Mucosa of rectum (tissue), 2 donors: ENCODE measurements at regions not wholly inside any gene's neighbourhood (a gene's known extent, or its start where the extent isn't known, plus 50 kb on each side); places are given as distances from the start of the nearest gene placed in this dataset.

Experiments used
- H3K27ac ChIP-seq, 2 donors: one replicate each; pipeline ENCODE4 v1.7.0; 2013; ENCODE audit warnings: inconsistent platforms in 2 of 2, low read depth in 2 of 2, low read length in 2 of 2
- H3K27me3 ChIP-seq, 2 donors: one replicate each; pipeline ENCODE4 v1.7.0; 2013; ENCODE audit warnings: low read length in 2 of 2; ENCODE audit not compliant: control insufficient read depth in 2 of 2, insufficient read depth in 2 of 2
- H3K36me3 ChIP-seq, 2 donors: one replicate each; pipeline ENCODE4 v1.7.0; 2013; ENCODE audit warnings: low read length in 2 of 2; ENCODE audit not compliant: control insufficient read depth in 2 of 2, insufficient read depth in 2 of 2
- H3K4me1 ChIP-seq, 2 donors: one replicate each; pipeline ENCODE4 v1.7.0; 2013; ENCODE audit warnings: low read length in 2 of 2, mild to moderate bottlenecking in 1 of 2; ENCODE audit not compliant: control insufficient read depth in 2 of 2, insufficient read depth in 2 of 2
- H3K4me3 ChIP-seq, 2 donors: one replicate each; pipeline ENCODE4 v1.7.0; 2013; ENCODE audit warnings: low read length in 2 of 2
- H3K9ac ChIP-seq, 2 donors: one replicate each; pipeline ENCODE4 v1.7.0; 2013; ENCODE audit warnings: low read length in 2 of 2, low read depth in 1 of 2, mild to moderate bottlenecking in 1 of 2
- H3K9me3 ChIP-seq, 2 donors: one replicate each; pipeline ENCODE4 v1.7.0; 2013; ENCODE audit warnings: low read length in 2 of 2; ENCODE audit not compliant: control insufficient read depth in 2 of 2
- donor health status: healthy.
- donor health status: Normal muscosa, but diverticular disease.

DNA sequence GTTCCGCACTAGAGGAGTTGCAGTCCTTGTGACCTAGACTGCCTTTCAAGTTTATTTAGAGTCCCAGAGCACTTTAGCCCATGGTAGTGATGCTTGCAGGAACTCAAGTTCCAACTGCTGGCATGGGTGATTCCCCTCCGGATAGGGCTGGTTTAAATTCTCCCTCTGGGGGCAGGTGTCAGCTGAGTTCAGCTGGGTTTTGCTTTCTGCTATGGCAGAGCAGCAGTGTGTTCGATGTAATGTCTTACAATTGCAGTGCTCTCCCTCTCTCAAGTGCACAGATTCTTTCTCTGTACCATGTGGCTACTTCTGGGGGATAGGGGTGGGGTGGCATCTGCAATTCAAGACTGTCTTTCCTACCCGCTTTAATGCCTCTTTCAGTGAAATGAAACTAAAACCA lies 164.8 kb upstream of the ZIC3 start:
- Histone ChIP-seq H3K36me3 (no peaks in the 10 kb centered on the region), H3K4me3 (no peak overlapping the region)

DNA sequence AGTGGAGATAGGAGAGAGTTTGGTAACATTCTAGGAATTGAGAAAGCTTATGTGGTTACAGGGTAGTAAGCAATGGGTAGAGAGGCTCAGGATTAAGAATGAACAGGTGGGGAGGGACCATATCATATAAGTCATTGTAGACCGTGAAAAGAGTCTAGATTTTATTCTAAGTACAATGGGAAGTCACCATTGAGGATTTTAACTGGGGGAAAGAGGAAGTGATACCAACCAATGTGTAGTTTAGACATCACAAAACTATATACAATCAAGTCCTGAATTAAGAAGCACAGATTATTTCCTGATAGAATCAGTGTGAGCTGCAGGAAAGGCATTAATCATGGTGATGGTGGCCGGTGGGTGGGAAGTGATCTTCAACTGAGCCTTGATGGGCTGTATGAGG lies 178.3 kb upstream of the ZIC3 start:
- no peaks in the 10 kb centered on the region for H3K9me3 ChIP-seq
- H3K27ac ChIP-seq = no peak overlapping the region
- no peak overlapping the region for H3K4me3 ChIP-seq
- no peaks in the 10 kb centered on the region for H3K27me3 ChIP-seq
- no peaks in the 10 kb centered on the region for H3K36me3 ChIP-seq
- H3K4me1 ChIP-seq = no peaks in the 10 kb centered on the region
- H3K9ac ChIP-seq = no peak overlapping the region

More for the DNA sequence above, 164.8 kb upstream of the ZIC3 start:
- Histone ChIP-seq H3K4me1 (no peaks in the 10 kb centered on the region), H3K27me3 (no peaks in the 10 kb centered on the region), H3K27ac (no peak overlapping the region), H3K9me3 (no peaks in the 10 kb centered on the region), H3K9ac (no peak overlapping the region)

DNA sequence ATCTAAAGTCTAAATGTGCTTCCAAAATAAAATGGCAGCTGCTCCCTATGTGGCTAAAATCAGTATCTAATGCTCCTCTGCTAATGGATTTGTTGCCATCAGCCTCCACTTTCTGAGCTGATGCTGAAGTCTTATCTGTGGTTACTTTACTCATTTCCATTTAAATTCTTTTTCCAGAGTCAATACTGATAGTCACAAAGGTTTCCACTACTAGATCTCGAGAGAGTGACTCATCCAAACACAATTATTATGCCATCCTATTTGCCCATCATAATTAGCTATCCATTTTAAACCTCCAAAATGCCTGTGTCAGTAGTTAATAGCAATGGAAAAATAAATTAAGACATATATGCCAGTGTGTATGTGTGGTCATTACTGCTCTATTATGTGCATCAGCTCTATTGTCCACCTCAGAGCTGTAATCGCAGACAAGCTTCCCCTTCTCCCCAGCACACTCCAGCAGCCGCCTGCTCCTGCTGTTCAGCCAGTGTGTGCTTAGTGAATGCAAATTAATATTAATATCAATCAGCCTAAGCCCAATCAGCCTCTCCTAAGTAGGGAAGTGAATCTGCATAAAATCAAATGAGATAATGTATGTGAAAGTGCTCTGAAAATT lies 199.8 kb upstream of the ZIC3 start:
- H3K36me3 ChIP-seq = no peaks in the 10 kb centered on the region
- no peaks in the 10 kb centered on the region for H3K9me3 ChIP-seq
- no peak overlapping the region for H3K27ac ChIP-seq
- peaks cover 0 to 3% of the 10 kb centered on the region in 2 donors for H3K27me3 ChIP-seq
- H3K4me1 ChIP-seq = no peaks in the 10 kb centered on the region
- H3K4me3 ChIP-seq = no peak overlapping the region
- H3K9ac ChIP-seq = no peak overlapping the region

DNA sequence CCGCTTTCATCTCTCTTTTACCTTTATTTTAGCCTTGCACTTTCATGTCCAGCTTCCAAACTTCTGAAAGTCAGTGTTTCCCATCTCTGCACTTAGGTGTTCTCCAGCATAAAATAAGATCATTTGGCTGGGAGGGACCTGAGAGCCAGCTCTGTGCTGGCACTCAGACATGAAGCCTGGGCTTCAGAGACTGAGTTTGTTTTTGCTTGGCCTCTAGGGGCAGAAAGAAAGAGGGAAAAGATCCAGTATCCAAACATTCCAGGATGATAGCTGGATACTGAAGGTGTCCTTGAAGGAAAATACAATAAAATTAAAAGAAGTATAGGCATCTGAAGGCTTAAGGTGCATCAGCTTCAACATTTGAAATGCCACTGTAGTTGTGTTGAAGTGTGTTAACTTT lies 202.4 kb upstream of the ZIC3 start:
- no peak overlapping the region for H3K4me3 ChIP-seq
- no peaks in the 10 kb centered on the region for H3K4me1 ChIP-seq
- H3K36me3 ChIP-seq = no peaks in the 10 kb centered on the region
- H3K9me3 ChIP-seq = no peaks in the 10 kb centered on the region
- H3K27ac ChIP-seq = no peak overlapping the region
- H3K9ac ChIP-seq = no peak overlapping the region
- no peaks in the 10 kb centered on the region for H3K27me3 ChIP-seq

DNA sequence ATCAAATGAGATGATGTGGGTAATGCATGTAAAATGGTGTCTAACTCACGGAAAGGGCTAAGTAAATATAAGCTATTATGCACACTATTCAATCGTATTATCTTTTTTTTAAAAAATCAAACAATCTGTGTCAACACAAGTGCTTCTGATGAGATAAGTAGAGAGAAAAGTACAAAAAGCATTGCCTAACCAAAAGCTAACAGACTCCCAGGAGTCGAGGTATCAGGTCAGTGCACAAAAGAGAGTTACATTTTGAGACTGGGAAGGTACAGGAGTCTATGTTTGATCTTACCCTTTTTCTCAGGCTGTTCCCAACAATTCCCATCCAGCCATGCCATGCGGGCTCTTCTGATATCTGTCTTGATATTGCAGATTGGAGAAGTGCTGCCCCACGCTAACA lies 203.3 kb upstream of the ZIC3 start:
- no peaks in the 10 kb centered on the region for H3K9me3 ChIP-seq
- H3K4me3 ChIP-seq = no peak overlapping the region
- H3K9ac ChIP-seq = no peak overlapping the region
- H3K27ac ChIP-seq = no peak overlapping the region
- no peaks in the 10 kb centered on the region for H3K4me1 ChIP-seq
- H3K36me3 ChIP-seq = no peaks in the 10 kb centered on the region
- no peaks in the 10 kb centered on the region for H3K27me3 ChIP-seq

DNA sequence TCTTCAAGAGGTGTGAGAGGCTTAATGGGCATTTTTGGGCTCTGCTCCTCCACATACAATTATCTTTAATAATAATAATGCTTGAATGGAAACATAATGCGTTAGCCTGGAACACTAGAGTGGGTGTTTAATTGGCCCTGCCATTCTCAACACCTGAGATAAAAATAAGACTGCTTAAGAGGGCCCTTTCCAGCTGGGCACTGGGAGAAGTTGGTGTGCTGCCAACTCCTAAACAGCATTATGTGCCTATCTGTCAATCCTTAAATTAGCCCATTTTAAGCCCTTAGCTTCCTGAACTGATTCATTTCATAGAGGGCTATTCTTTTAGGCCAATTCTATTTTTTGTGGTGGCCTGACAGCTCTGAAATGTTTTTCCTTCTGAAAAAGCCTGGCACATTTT lies 211.1 kb upstream of the ZIC3 start:
- no peaks in the 10 kb centered on the region for H3K27me3 ChIP-seq
- no peak overlapping the region for H3K27ac ChIP-seq
- H3K9ac ChIP-seq = no peak overlapping the region
- no peaks in the 10 kb centered on the region for H3K4me1 ChIP-seq
- no peaks in the 10 kb centered on the region for H3K36me3 ChIP-seq
- H3K4me3 ChIP-seq = no peak overlapping the region
- no peaks in the 10 kb centered on the region for H3K9me3 ChIP-seq

DNA sequence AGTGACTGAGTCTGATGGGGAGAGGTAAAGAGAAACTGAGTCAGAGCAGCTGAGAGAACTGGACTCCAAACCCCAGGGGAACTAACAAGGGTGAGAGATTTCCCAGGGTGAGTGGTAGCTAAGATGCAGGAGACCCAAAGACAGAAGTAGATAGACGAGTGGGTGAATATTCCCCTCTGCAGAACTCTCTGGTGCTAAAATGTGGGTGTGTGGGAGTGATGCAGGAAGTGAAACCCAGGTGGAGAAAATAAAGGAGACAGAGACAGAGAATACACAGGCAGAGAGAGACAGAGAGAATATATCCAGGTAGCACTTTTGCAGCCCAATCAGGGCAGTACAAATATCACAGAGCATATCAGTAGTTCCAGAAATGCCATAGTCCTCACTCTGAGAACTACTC lies 212.5 kb upstream of the ZIC3 start:
- Histone ChIP-seq H3K36me3 (no peaks in the 10 kb centered on the region), H3K4me1 (no peaks in the 10 kb centered on the region), H3K27me3 (no peaks in the 10 kb centered on the region), H3K9me3 (no peaks in the 10 kb centered on the region), H3K9ac (no peak overlapping the region), H3K27ac (no peak overlapping the region), H3K4me3 (no peak overlapping the region)

DNA sequence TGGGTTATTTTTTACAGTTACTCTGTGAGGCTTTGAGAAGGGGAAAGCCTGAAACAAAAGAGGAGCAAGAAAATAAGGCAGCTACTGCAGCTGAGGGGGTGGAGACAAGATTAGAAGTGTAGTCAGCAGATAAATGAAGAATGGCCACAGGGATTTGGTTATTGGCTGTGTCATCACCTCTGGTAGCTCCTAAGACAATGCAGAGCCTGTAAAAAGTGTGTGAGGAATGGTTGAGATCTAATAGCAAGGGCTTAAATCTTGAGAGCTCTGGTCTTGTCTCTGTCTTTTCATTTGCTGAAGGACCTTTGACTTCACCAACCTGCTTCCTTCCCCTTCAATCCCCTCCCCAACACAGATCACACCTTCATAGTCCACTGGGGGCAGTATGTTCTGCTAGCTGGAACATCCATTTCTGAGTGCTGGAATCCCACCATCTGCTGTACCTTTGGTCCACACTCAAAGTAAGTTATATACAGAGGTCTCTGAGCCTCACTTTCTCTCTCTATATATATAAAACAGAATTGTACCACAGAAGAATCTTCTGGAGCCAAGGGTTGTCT lies 213.7 kb upstream of the ZIC3 start:
- no peaks in the 10 kb centered on the region for H3K36me3 ChIP-seq
- H3K27ac ChIP-seq = no peak overlapping the region
- H3K4me3 ChIP-seq = no peak overlapping the region
- H3K9me3 ChIP-seq = no peaks in the 10 kb centered on the region
- no peak overlapping the region for H3K9ac ChIP-seq
- H3K27me3 ChIP-seq = no peaks in the 10 kb centered on the region
- H3K4me1 ChIP-seq = no peaks in the 10 kb centered on the region

DNA sequence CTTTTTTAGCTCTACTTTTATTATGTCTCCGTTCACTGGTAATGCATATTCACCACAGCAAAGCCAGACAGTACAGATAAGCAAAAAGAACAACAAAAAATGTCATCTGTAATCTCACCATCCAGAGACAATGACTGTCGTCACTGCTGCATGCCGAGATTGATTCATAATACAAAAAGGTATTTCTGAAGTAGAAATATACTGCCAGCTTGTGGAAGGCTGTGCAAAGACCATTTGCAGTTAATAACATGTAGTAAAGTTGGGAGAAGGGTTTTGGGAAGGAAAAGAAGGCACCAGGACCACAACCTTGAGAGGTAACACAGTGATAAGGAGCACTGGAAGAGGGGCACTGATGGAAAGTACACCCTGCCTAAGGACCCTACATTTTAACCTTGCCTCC lies 223.0 kb upstream of the ZIC3 start:
- Histone ChIP-seq H3K36me3 (no peaks in the 10 kb centered on the region), H3K27me3 (no peaks in the 10 kb centered on the region), H3K27ac (no peak overlapping the region), H3K9me3 (no peaks in the 10 kb centered on the region), H3K9ac (no peak overlapping the region), H3K4me1 (no peaks in the 10 kb centered on the region), H3K4me3 (no peak overlapping the region)

DNA sequence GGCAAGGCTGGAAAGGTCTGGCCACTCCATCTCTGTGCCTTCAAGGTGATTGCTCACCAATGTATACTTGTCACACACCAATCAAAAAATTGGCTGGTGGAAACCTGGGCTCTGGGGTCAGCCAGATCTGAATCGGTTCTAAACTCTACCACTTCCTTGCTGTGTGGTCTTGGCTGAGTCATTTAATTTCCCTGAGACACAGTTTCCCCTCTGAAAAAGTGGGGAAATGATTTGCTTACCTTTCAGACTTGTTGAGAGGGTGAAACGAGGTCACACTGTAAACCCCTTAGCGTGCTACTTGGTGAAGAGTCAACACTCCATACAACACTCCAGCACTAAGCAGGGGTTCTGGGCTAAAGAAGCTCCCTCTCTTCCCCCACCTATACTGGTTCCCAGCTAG lies 252.3 kb upstream of the ZIC3 start:
- Histone ChIP-seq H3K36me3 (no peaks in the 10 kb centered on the region), H3K4me3 (no peak overlapping the region), H3K4me1 (no peaks in the 10 kb centered on the region), H3K9ac (no peak overlapping the region), H3K9me3 (no peaks in the 10 kb centered on the region), H3K27me3 (no peaks in the 10 kb centered on the region), H3K27ac (no peak overlapping the region)

DNA sequence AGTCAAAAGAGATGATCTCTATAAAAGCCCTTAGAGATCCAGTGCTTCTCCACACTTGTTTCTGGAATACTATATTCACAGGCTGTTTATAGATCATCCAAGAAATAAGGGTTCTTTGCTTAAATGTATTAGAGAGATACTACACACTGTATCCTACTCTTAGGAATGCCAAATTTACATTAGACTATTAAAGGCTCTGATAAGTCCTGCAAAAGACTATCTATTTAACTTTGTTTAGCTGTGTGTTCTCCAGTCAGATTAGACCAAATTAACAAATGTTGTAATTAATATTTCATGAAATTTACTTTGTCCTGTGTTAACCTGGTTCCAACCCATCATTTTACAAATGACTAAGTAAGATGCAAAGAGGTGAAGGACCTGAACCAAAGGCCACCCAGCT lies 260.5 kb upstream of the ZIC3 start:
- H3K9me3 ChIP-seq = no peaks in the 10 kb centered on the region
- no peaks in the 10 kb centered on the region for H3K27me3 ChIP-seq
- no peaks in the 10 kb centered on the region for H3K36me3 ChIP-seq
- no peak overlapping the region for H3K9ac ChIP-seq
- no peaks in the 10 kb centered on the region for H3K4me1 ChIP-seq
- H3K27ac ChIP-seq = no peak overlapping the region
- no peak overlapping the region for H3K4me3 ChIP-seq
